Chondrocyte (in vitro differentiated cells): ENCODE measurements at regions not wholly inside any gene's neighbourhood (a gene's known extent, or its start where the extent isn't known, plus 50 kb on each side); places are given as distances from the start of the nearest gene placed in this dataset.

Experiments
- DNase-seq: peaks from one replicate; pipeline ENCODE4 v3.0.0; 2021; ENCODE audit warnings: mixed read lengths, low spot score
- H3K27ac Mint-ChIP-seq: one replicate; pipeline ENCODE4 v1.8.0; 2021; ENCODE audit warnings: mild to moderate bottlenecking, moderate library complexity, mixed read lengths; ENCODE audit not compliant: unreplicated experiment
- H3K27me3 Mint-ChIP-seq: 2 replicates; pipeline ENCODE4 v1.8.0; 2021; ENCODE audit warnings: low read depth, mixed read lengths
- H3K36me3 Mint-ChIP-seq: 2 replicates; pipeline ENCODE4 v1.8.0; 2021; ENCODE audit warnings: low read depth, mixed read lengths
- H3K4me1 Mint-ChIP-seq: 2 replicates; pipeline ENCODE4 v1.8.0; 2021; ENCODE audit warnings: low read depth, mild to moderate bottlenecking, mixed read lengths
- H3K4me3 Mint-ChIP-seq: one replicate; pipeline ENCODE4 v1.8.0; 2021; ENCODE audit warnings: mild to moderate bottlenecking, moderate library complexity, mixed read lengths; ENCODE audit not compliant: unreplicated experiment
- H3K9me3 Mint-ChIP-seq: 2 replicates; pipeline ENCODE4 v1.8.0; 2021; ENCODE audit warnings: low read depth, mixed read lengths
- CTCF ChIP-seq: fragments of 200-600 bp; sonication (generic); IDR thresholded peaks from 2 replicates; pipeline ENCODE4 v1.5.0; 2021; ENCODE audit warnings: antibody characterized with exemption, mild to moderate bottlenecking, moderate library complexity

- Mint-ChIP-seq H3K4me1 (peaks cover 50% of the 10 kb centered on the region), H3K36me3 (peaks cover 5% of the 10 kb centered on the region), H3K4me3 (no peak overlapping the region), H3K27ac (peak overlapping the region; percentile 67), H3K27me3 (no peaks in the 10 kb centered on the region), H3K9me3 (no peaks in the 10 kb centered on the region)
- no peak for DNase-seq
- TF ChIP-seq CTCF, result no peak
Observed at GRCh38 chr17:72408641-72409040, 287.8 kb downstream of the SOX9 start.

- H3K9me3 Mint-ChIP-seq, result no peaks in the 10 kb centered on the region
- no peak for DNase-seq
- no peak for TF ChIP-seq CTCF
- peaks cover 46% of the 10 kb centered on the region for H3K4me1 Mint-ChIP-seq
- H3K36me3 Mint-ChIP-seq, result peaks cover 2% of the 10 kb centered on the region
- no peaks in the 10 kb centered on the region for H3K27me3 Mint-ChIP-seq
- H3K27ac Mint-ChIP-seq, result no peak overlapping the region
- H3K4me3 Mint-ChIP-seq, result no peak overlapping the region
Observed at GRCh38 chr17:72409405-72410002, 288.7 kb downstream of the SOX9 start.

GRCh38 chr17:72411124-72411563 lies 290.3 kb downstream of the SOX9 start:
- Mint-ChIP-seq H3K27me3 (no peaks in the 10 kb centered on the region), H3K4me3 (no peak overlapping the region), H3K4me1 (peaks cover 32% of the 10 kb centered on the region), H3K9me3 (no peaks in the 10 kb centered on the region), H3K27ac (no peak overlapping the region), H3K36me3 (peaks cover 4% of the 10 kb centered on the region)
- DNase-seq, result no peak
- TF ChIP-seq CTCF, result no peak

- no peak for DNase-seq
- peaks cover 6% of the 10 kb centered on the region for H3K9me3 Mint-ChIP-seq
- H3K27me3 Mint-ChIP-seq, result no peaks in the 10 kb centered on the region
- H3K4me3 Mint-ChIP-seq, result no peak overlapping the region
- TF ChIP-seq CTCF, result no peak
- no peak overlapping the region for H3K27ac Mint-ChIP-seq
- peaks cover 8% of the 10 kb centered on the region for H3K36me3 Mint-ChIP-seq
- H3K4me1 Mint-ChIP-seq, result peaks cover 30% of the 10 kb centered on the region
Observed at GRCh38 chr17:72412650-72413076, 291.8 kb downstream of the SOX9 start.

- no peak overlapping the region for H3K4me3 Mint-ChIP-seq
- no peaks in the 10 kb centered on the region for H3K27me3 Mint-ChIP-seq
- H3K36me3 Mint-ChIP-seq, result peaks cover 13% of the 10 kb centered on the region
- no peak for DNase-seq
- TF ChIP-seq CTCF, result no peak
- no peak overlapping the region for H3K27ac Mint-ChIP-seq
- H3K9me3 Mint-ChIP-seq, result peaks cover 10% of the 10 kb centered on the region
- H3K4me1 Mint-ChIP-seq, result peaks cover 23% of the 10 kb centered on the region
Observed at GRCh38 chr17:72413077-72414031, 292.5 kb downstream of the SOX9 start.
